ENCODE measurements at regions not wholly inside any gene's neighbourhood (a gene's known extent, or its start where the extent isn't known, plus 50 kb on each side); places are given as distances from the start of the nearest gene placed in this dataset.

- H3K36me3 ChIP-seq: no peaks in the 10 kb centered on the region
- no peak overlapping the region for H3K27ac ChIP-seq
- no peak for TF ChIP-seq CTCF (IDR thresholded peaks at IDR 0.05)
Observed at GRCh38 chr3:106719583-106719982, 657.7 kb upstream of the CCDC54 start.

GRCh38 chr3:106720510-106720909 lies 656.7 kb upstream of the CCDC54 start:
- Histone ChIP-seq H3K4me1 (ENCODE audit: control insufficient read depth in 1 of 2, insufficient read depth in 1 of 2, low read depth in 1 of 2, low read length in 1 of 2) (no peaks in the 10 kb centered on the region), H3K9me3 (no peaks in the 10 kb centered on the region), H3K4me3 (ENCODE audit: low read depth in 1 of 2, low read length in 1 of 2) (no peak overlapping the region), H3K36me3 (no peaks in the 10 kb centered on the region), H3K27ac (no peak overlapping the region), H3K27me3 (no peaks in the 10 kb centered on the region)
- TF ChIP-seq CTCF (IDR thresholded peaks at IDR 0.05): no peak

More at GRCh38 chr3:106719583-106719982, 657.7 kb upstream of the CCDC54 start:
- H3K4me3 ChIP-seq (ENCODE audit: low read depth in 1 of 2, low read length in 1 of 2): no peak overlapping the region
- H3K4me1 ChIP-seq (ENCODE audit: control insufficient read depth in 1 of 2, insufficient read depth in 1 of 2, low read depth in 1 of 2, low read length in 1 of 2): no peaks in the 10 kb centered on the region
- H3K27me3 ChIP-seq: no peaks in the 10 kb centered on the region
- H3K9me3 ChIP-seq: no peaks in the 10 kb centered on the region

- no peaks in the 10 kb centered on the region for H3K9me3 ChIP-seq
- no peaks in the 10 kb centered on the region for H3K4me1 ChIP-seq (ENCODE audit: control insufficient read depth in 1 of 2, insufficient read depth in 1 of 2, low read depth in 1 of 2, low read length in 1 of 2)
- no peak for TF ChIP-seq CTCF (IDR thresholded peaks at IDR 0.05)
- no peaks in the 10 kb centered on the region for H3K27me3 ChIP-seq
- no peak overlapping the region for H3K27ac ChIP-seq
- H3K4me3 ChIP-seq (ENCODE audit: low read depth in 1 of 2, low read length in 1 of 2): no peak overlapping the region
- H3K36me3 ChIP-seq: no peaks in the 10 kb centered on the region
Observed at GRCh38 chr3:106725566-106725965, 651.7 kb upstream of the CCDC54 start.

- TF ChIP-seq CTCF (IDR thresholded peaks at IDR 0.05): no peak
- no peaks in the 10 kb centered on the region for H3K9me3 ChIP-seq
- no peaks in the 10 kb centered on the region for H3K4me1 ChIP-seq (ENCODE audit: control insufficient read depth in 1 of 2, insufficient read depth in 1 of 2, low read depth in 1 of 2, low read length in 1 of 2)
- no peak overlapping the region for H3K27ac ChIP-seq
- H3K4me3 ChIP-seq (ENCODE audit: low read depth in 1 of 2, low read length in 1 of 2): no peak overlapping the region
- H3K27me3 ChIP-seq: no peaks in the 10 kb centered on the region
- H3K36me3 ChIP-seq: no peaks in the 10 kb centered on the region
Observed at GRCh38 chr3:106728315-106729098, 648.7 kb upstream of the CCDC54 start.

GRCh38 chr3:106729481-106729880 lies 647.8 kb upstream of the CCDC54 start:
- Histone ChIP-seq H3K4me3 (ENCODE audit: low read depth in 1 of 2, low read length in 1 of 2) (no peak overlapping the region), H3K4me1 (ENCODE audit: control insufficient read depth in 1 of 2, insufficient read depth in 1 of 2, low read depth in 1 of 2, low read length in 1 of 2) (no peaks in the 10 kb centered on the region), H3K27me3 (no peaks in the 10 kb centered on the region), H3K27ac (no peak overlapping the region), H3K36me3 (no peaks in the 10 kb centered on the region), H3K9me3 (no peaks in the 10 kb centered on the region)
- TF ChIP-seq CTCF (IDR thresholded peaks at IDR 0.05): no peak

Measured in neutrophil (primary cell).